HG03064 (cell line): ENCODE measurements at regions not wholly inside any gene's neighbourhood (a gene's known extent, or its start where the extent isn't known, plus 50 kb on each side); places are given as distances from the start of the nearest gene placed in this dataset.

ENCODE experiments used
- ATAC-seq: cut with Tn5 transposase; IDR thresholded peaks from one replicate; pipeline ENCODE4 v1.9.1; 2021; ENCODE audit warnings: low read depth; ENCODE audit not compliant: unreplicated experiment

GRCh38 chr2:196314157-196314556, 142.8 kb upstream of the STK17B start:
- no peak for ATAC-seq

GRCh38 chr2:196314780-196315179, 143.4 kb upstream of the STK17B start:
- ATAC-seq, result no peak

- ATAC-seq, result no peak
Observed at GRCh38 chr2:196315388-196316049, 144.1 kb upstream of the STK17B start.

- ATAC-seq, result no peak
Observed at GRCh38 chr2:196316050-196316430, 144.7 kb upstream of the STK17B start.

- ATAC-seq, result no peak
Observed at GRCh38 chr2:196318517-196319377, 147.4 kb upstream of the STK17B start.

- ATAC-seq, result no peak
Observed at GRCh38 chr2:196322973-196323810, 151.8 kb upstream of the STK17B start.

- ATAC-seq, result no peak
Observed at GRCh38 chr2:196324211-196324610, 152.8 kb upstream of the STK17B start.

GRCh38 chr2:196328088-196328680, 156.8 kb upstream of the STK17B start:
- ATAC-seq, result no peak

- ATAC-seq, result no peak
Observed at GRCh38 chr2:196329959-196330358, 158.6 kb upstream of the STK17B start.

GRCh38 chr2:196330645-196331044, 159.3 kb upstream of the STK17B start:
- ATAC-seq, result no peak

- ATAC-seq, result no peak
Observed at GRCh38 chr2:196331143-196331542, 159.8 kb upstream of the STK17B start.

GRCh38 chr2:196331851-196332250, 160.5 kb upstream of the STK17B start:
- ATAC-seq, result no peak

- no peak for ATAC-seq
Observed at GRCh38 chr2:196333397-196333796, 162.0 kb upstream of the STK17B start.

GRCh38 chr2:196334710-196335109, 163.3 kb upstream of the STK17B start:
- no peak for ATAC-seq

GRCh38 chr2:196335221-196335634, 163.8 kb upstream of the STK17B start:
- ATAC-seq, result no peak

GRCh38 chr2:196336207-196336606, 164.8 kb upstream of the STK17B start:
- no peak for ATAC-seq

- ATAC-seq, result no peak
Observed at GRCh38 chr2:196336715-196337114, 165.3 kb upstream of the STK17B start.

GRCh38 chr2:196337208-196337953, 166.0 kb upstream of the STK17B start:
- ATAC-seq, result no peak

- no peak for ATAC-seq
Observed at GRCh38 chr2:196338440-196338839, 167.1 kb upstream of the STK17B start.

GRCh38 chr2:196341277-196341841, 170.0 kb upstream of the STK17B start:
- ATAC-seq, result no peak
